Activated CD8-positive, alpha-beta T cell treated with anti-CD3 and anti-CD28 coated beads for 36 hours (primary cell): ENCODE measurements at regions not wholly inside any gene's neighbourhood (a gene's known extent, or its start where the extent isn't known, plus 50 kb on each side); places are given as distances from the start of the nearest gene placed in this dataset.

Experiments used
- ATAC-seq: fragments of 200-7000 bp; cut with Tn5 transposase; one replicate; pipeline ENCODE4 v1.10.0; 2021; ENCODE audit warnings: mild to moderate bottlenecking, moderate library complexity
- CTCF ChIA-PET: fragments of 350-600 bp; sonication (Branson Sonifier 250); formaldehyde crosslinking; loops from one replicate; lab custom pipeline; 2021; ENCODE audit warnings: antibody characterized with exemption; lab: Charles Lee
- POLR2A ChIA-PET: fragments of 350-600 bp; sonication (Branson Sonifier 250); formaldehyde crosslinking; loops from one replicate; lab custom pipeline; 2021; ENCODE audit warnings: antibody characterized with exemption; lab: Charles Lee
- DNase-seq: peaks from one replicate; pipeline ENCODE4 v3.0.0-alpha.2; 2020
- H3K27ac Mint-ChIP-seq: one replicate; pipeline ENCODE4 v1.8.0; 2021; ENCODE audit warnings: mild to moderate bottlenecking, mixed read lengths
- H3K27me3 Mint-ChIP-seq: one replicate; pipeline ENCODE4 v1.8.0; 2021; ENCODE audit warnings: mixed read lengths
- H3K36me3 Mint-ChIP-seq: one replicate; pipeline ENCODE4 v1.8.0; 2021; ENCODE audit warnings: low read depth, mixed read lengths
- H3K4me1 Mint-ChIP-seq: one replicate; pipeline ENCODE4 v1.8.0; 2021; ENCODE audit warnings: low read depth, mixed read lengths
- H3K4me3 Mint-ChIP-seq: one replicate; pipeline ENCODE4 v1.8.0; 2021; ENCODE audit warnings: mild to moderate bottlenecking, moderate library complexity, mixed read lengths
- H3K9me3 Mint-ChIP-seq: one replicate; pipeline ENCODE4 v1.8.0; 2021; ENCODE audit warnings: mixed read lengths
- intact Hi-C: fragments of 100-400 bp; cut with micrococcal nuclease; formaldehyde crosslinking; loops from one replicate; pipeline ENCODE4 v1.10.0; 2022
- TF ChIP-seq, protein P1 (sequence below): fragments of 200-600 bp; IDR thresholded peaks from one replicate; pipeline ENCODE4 v1.8.0; 2022; ENCODE audit warnings: antibody characterized with exemption, mild to moderate bottlenecking

- DNase-seq = no peak
- Mint-ChIP-seq H3K4me3 (no peak overlapping the region), H3K4me1 (no peaks in the 10 kb centered on the region), H3K9me3 (no peaks in the 10 kb centered on the region), H3K27me3 (no peaks in the 10 kb centered on the region), H3K27ac (no peak overlapping the region), H3K36me3 (no peaks in the 10 kb centered on the region)
- no peak for ATAC-seq
- TF ChIP-seq, protein P1, sequence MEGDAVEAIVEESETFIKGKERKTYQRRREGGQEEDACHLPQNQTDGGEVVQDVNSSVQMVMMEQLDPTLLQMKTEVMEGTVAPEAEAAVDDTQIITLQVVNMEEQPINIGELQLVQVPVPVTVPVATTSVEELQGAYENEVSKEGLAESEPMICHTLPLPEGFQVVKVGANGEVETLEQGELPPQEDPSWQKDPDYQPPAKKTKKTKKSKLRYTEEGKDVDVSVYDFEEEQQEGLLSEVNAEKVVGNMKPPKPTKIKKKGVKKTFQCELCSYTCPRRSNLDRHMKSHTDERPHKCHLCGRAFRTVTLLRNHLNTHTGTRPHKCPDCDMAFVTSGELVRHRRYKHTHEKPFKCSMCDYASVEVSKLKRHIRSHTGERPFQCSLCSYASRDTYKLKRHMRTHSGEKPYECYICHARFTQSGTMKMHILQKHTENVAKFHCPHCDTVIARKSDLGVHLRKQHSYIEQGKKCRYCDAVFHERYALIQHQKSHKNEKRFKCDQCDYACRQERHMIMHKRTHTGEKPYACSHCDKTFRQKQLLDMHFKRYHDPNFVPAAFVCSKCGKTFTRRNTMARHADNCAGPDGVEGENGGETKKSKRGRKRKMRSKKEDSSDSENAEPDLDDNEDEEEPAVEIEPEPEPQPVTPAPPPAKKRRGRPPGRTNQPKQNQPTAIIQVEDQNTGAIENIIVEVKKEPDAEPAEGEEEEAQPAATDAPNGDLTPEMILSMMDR = no peak
- ChIA-PET POLR2A (no interaction called here), CTCF (no interaction called here)
- intact Hi-C loops = no loop called here
These were observed 461.7 kb upstream of the CADM1 start for GRCh38 chr11:115965767-115966504.

GRCh38 chr11:115964091-115964490 is 459.9 kb upstream of the CADM1 start:
- Mint-ChIP-seq H3K4me1 (no peaks in the 10 kb centered on the region), H3K4me3 (no peak overlapping the region), H3K36me3 (no peaks in the 10 kb centered on the region), H3K27me3 (no peaks in the 10 kb centered on the region), H3K27ac (no peak overlapping the region), H3K9me3 (no peaks in the 10 kb centered on the region)
- TF ChIP-seq, protein P1 = no peak
- no peak for ATAC-seq
- CTCF ChIA-PET = no interaction called here
- POLR2A ChIA-PET = no interaction called here
- intact Hi-C loops = no loop called here
- DNase-seq = no peak

DNA sequence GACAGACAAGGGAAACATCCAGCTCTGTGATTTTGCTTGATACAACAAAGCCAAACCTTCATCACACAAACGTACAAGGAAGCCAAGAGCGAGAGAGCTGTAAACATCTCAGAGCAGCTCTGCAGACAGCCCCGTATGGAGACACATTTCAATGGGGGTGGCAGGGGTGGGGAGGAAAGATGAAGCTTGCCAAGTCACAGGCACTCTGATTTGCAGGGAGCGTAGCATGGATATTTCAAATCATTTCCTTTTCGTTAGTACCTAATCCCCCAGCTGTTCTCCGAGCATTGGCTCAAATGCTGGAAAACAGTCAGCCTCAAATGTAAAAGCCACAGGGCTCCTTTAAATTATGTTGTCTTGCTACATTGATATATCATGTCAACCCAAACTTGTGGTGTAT is 458.9 kb upstream of the CADM1 start:
- H3K4me1 Mint-ChIP-seq = no peaks in the 10 kb centered on the region
- no peaks in the 10 kb centered on the region for H3K36me3 Mint-ChIP-seq
- CTCF ChIA-PET = no interaction called here
- DNase-seq = no peak
- H3K27me3 Mint-ChIP-seq = no peaks in the 10 kb centered on the region
- H3K27ac Mint-ChIP-seq = no peak overlapping the region
- POLR2A ChIA-PET = no interaction called here
- H3K9me3 Mint-ChIP-seq = no peaks in the 10 kb centered on the region
- TF ChIP-seq, protein P1 = no peak
- H3K4me3 Mint-ChIP-seq = no peak overlapping the region
- intact Hi-C loops = no loop called here
- ATAC-seq = no peak

- ChIA-PET POLR2A (no interaction called here), CTCF (no interaction called here)
- no peaks in the 10 kb centered on the region for H3K4me1 Mint-ChIP-seq
- H3K36me3 Mint-ChIP-seq = no peaks in the 10 kb centered on the region
- ATAC-seq = no peak
- H3K4me3 Mint-ChIP-seq = no peak overlapping the region
- DNase-seq = no peak
- intact Hi-C loops = no loop called here
- no peak overlapping the region for H3K27ac Mint-ChIP-seq
- no peaks in the 10 kb centered on the region for H3K9me3 Mint-ChIP-seq
- TF ChIP-seq, protein P1 = no peak
- H3K27me3 Mint-ChIP-seq = no peaks in the 10 kb centered on the region
These were observed 457.2 kb upstream of the CADM1 start for GRCh38 chr11:115961159-115962003.

GRCh38 chr11:115959081-115959486 is 454.9 kb upstream of the CADM1 start:
- Mint-ChIP-seq H3K9me3 (no peaks in the 10 kb centered on the region), H3K27ac (no peak overlapping the region), H3K4me3 (no peak overlapping the region), H3K4me1 (no peaks in the 10 kb centered on the region), H3K27me3 (no peaks in the 10 kb centered on the region), H3K36me3 (no peaks in the 10 kb centered on the region)
- ChIA-PET POLR2A (no interaction called here), CTCF (no interaction called here)
- DNase-seq (no peak), ATAC-seq (no peak)
- intact Hi-C loops = no loop called here
- TF ChIP-seq, protein P1 = no peak
